ENCODE measurements at regions not wholly inside any gene's neighbourhood (a gene's known extent, or its start where the extent isn't known, plus 50 kb on each side); places are given as distances from the start of the nearest gene placed in this dataset.

DNA sequence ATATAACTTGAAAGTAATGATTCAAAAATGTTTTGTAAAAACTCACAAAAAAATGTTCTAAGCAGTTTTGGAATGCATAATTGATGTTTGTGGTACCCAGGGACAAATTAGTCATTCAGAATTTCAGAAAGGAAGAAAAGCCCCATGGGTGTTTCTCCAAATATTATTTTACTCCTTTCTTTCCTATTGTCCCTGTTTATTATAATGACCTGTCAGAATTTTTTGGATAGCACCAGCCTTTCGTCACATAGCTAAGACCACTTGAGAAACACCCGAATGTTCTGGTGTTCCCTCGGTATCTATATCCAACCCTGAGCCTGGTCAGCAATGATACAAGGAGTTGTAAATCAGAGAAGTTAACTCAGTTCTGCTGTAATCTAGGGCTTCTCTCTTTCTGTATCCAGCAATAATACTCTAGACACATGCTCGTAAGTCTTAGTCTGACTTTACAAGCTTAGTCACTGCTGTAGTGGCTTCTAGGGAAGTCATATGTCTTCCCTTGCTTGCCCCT is 64.8 kb upstream of the MEOX2 start:
- DNase-seq (ENCODE audit: low spot score): no peak

DNA sequence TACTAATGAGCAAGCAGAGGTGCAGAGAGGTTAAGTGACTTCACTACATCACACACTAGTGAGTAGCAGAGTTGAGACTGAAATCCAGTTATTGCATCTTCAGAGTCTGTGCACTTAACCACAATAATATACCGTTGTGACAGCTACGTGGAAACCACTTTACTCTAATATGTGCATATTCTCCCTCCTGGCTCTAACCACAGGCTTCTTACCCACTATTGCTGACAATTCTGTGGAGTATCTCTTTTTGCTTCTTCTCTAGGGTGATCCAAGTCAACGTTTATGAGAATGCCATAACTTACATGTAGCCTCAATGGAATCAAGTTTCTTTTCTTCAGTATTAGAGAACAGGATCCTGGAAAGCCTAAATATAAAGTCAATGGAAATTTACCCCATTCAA is 64.2 kb upstream of the MEOX2 start:
- no peak for DNase-seq (ENCODE audit: low spot score)

- no peak for DNase-seq (ENCODE audit: low spot score)
Measured at GRCh38 chr7:15749631-15750030, 63.1 kb upstream of the MEOX2 start.

DNA sequence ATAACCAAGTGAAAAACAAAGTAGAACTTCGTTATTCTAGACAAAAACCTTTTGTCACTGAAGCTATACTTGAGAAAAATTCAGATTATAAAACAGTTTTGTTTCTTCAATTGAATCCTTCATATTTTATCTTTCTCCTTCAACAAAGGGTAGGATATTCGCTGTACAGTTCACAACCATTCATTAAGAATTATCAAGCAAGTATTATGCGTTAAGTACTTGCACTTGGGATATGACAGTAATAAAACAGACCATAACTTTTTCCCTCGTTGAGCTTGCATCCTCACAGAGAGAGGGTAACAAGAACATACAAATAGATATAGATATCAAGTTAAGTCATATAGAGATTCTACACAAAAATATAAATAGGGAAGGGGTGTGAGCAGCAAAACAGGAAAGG is 61.2 kb upstream of the MEOX2 start:
- DNase-seq (ENCODE audit: low spot score): no peak

DNA sequence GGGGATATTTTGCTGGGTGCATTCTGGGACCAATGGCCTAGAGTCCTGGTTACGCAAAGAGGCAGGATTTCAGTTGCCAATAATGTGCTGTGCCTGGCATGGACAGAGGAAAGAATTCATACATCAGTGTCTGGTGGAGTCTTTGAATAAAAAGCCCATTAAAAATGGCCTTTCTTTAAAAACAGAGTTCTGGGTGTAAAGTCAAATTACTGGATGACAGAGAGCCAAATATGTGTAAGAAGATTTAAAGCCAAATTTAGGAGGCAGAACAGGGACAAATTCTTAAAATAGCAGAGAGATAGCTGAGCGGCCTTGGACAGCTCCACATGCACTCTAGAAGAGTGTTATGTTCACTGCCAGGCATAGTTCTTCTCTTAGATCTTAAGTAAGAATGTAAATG is 60.8 kb upstream of the MEOX2 start:
- DNase-seq (ENCODE audit: low spot score): no peak

GRCh38 chr7:15743926-15744480 is 57.5 kb upstream of the MEOX2 start:
- no peak for DNase-seq (ENCODE audit: low spot score)

- no peak for DNase-seq (ENCODE audit: low spot score)
Measured at GRCh38 chr7:15737601-15738000, 51.1 kb upstream of the MEOX2 start.
